Adipocyte (in vitro differentiated cells): ENCODE measurements at regions not wholly inside any gene's neighbourhood (a gene's known extent, or its start where the extent isn't known, plus 50 kb on each side); places are given as distances from the start of the nearest gene placed in this dataset.

Source experiments
- DNase-seq: peaks from one replicate; pipeline ENCODE4 v3.0.0-alpha.2; 2015; ENCODE audit warnings: low read depth
- H3K27me3 ChIP-seq: replicated peaks from 2 replicates; pipeline ENCODE4 v1.7.0; 2013; ENCODE audit warnings: mild to moderate bottlenecking, low read length, moderate library complexity; ENCODE audit not compliant: control insufficient read depth, insufficient read depth
- H3K36me3 ChIP-seq: 2 replicates; pipeline ENCODE4 v1.7.0; 2013; ENCODE audit warnings: low read length, mild to moderate bottlenecking, moderate library complexity; ENCODE audit not compliant: control insufficient read depth, insufficient read depth, severe bottlenecking
- H3K4me1 ChIP-seq: 2 replicates; pipeline ENCODE4 v1.7.0; 2013; ENCODE audit warnings: mild to moderate bottlenecking, low read length, moderate library complexity; ENCODE audit not compliant: control insufficient read depth, insufficient read depth
- H3K4me3 ChIP-seq: 2 replicates; pipeline ENCODE4 v1.7.0; 2013; ENCODE audit warnings: mild to moderate bottlenecking, low read length, moderate library complexity
- H3K9ac ChIP-seq: 2 replicates; pipeline ENCODE4 v1.7.0; 2013; ENCODE audit warnings: mild to moderate bottlenecking, low read length, moderate library complexity
- H3K9me3 ChIP-seq: 2 replicates; pipeline ENCODE4 v1.7.0; 2013; ENCODE audit warnings: mild to moderate bottlenecking, low read length, moderate library complexity; ENCODE audit not compliant: control insufficient read depth

GRCh38 chr14:80105488-80105994 lies 105.8 kb downstream of the DIO2 start:
- no peak for DNase-seq
- no peaks in the 10 kb centered on the region for H3K9me3 ChIP-seq
- no peaks in the 10 kb centered on the region for H3K36me3 ChIP-seq
- H3K9ac ChIP-seq = no peak overlapping the region
- no peaks in the 10 kb centered on the region for H3K4me1 ChIP-seq
- H3K27me3 ChIP-seq = no peaks in the 10 kb centered on the region
- no peak overlapping the region for H3K4me3 ChIP-seq

- DNase-seq = no peak
- no peaks in the 10 kb centered on the region for H3K36me3 ChIP-seq
- H3K4me3 ChIP-seq = no peak overlapping the region
- peaks cover 5% of the 10 kb centered on the region for H3K4me1 ChIP-seq
- no peaks in the 10 kb centered on the region for H3K9me3 ChIP-seq
- H3K9ac ChIP-seq = no peak overlapping the region
- no peaks in the 10 kb centered on the region for H3K27me3 ChIP-seq
Observed at GRCh38 chr14:80101835-80102234, 109.5 kb downstream of the DIO2 start.

DNA sequence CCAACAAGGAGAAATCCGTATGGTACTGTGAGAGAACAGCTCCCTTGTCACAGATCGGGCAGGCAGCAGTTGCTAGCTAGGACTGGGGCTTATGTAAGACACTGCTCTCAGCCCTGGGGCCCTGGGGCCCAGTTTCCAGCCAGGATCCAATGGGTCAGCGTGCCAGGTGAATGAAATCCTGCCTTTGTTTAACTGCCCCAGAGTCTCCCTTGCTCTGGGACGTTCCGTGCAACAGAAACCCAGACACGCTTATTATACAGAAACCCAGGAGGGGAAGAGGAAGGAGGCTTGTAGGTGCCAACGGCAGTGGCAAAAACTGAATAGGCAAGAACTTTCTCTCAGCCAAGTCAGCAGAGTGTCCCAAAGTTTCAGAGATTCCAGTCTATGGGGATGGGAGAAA lies 110.6 kb downstream of the DIO2 start:
- Histone ChIP-seq H3K9me3 (no peaks in the 10 kb centered on the region), H3K4me1 (peaks cover 5% of the 10 kb centered on the region), H3K9ac (no peak overlapping the region), H3K36me3 (no peaks in the 10 kb centered on the region), H3K4me3 (no peak overlapping the region), H3K27me3 (no peaks in the 10 kb centered on the region)
- no peak for DNase-seq

DNA sequence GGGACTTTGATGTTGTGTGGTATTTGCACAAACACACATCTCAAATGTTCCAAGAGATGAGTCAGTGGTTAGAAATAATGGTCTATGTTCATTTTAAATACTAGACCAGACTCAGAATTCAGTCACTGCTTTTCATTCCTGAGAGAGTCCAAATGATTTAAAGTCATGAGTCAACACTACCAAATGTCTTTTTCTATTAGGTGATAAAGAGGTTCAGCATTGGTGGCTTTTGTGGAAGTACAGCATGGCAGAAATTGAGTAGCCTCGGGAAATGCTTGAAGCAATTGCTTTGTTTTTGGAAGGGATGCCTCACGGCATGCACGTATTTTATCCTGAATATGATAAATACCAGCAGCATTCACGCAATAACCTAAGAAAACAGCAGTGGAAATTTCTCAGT lies 115.7 kb downstream of the DIO2 start:
- Histone ChIP-seq H3K4me3 (no peak overlapping the region), H3K36me3 (no peaks in the 10 kb centered on the region), H3K4me1 (peaks cover 5% of the 10 kb centered on the region), H3K9ac (no peak overlapping the region), H3K9me3 (no peaks in the 10 kb centered on the region), H3K27me3 (no peaks in the 10 kb centered on the region)
- DNase-seq = peak; percentile 87

GRCh38 chr14:80087411-80087810 lies 123.9 kb downstream of the DIO2 start:
- Histone ChIP-seq H3K9me3 (peaks cover 4% of the 10 kb centered on the region), H3K4me1 (no peaks in the 10 kb centered on the region), H3K36me3 (no peaks in the 10 kb centered on the region), H3K4me3 (no peak overlapping the region), H3K9ac (no peak overlapping the region), H3K27me3 (no peaks in the 10 kb centered on the region)
- no peak for DNase-seq

DNA sequence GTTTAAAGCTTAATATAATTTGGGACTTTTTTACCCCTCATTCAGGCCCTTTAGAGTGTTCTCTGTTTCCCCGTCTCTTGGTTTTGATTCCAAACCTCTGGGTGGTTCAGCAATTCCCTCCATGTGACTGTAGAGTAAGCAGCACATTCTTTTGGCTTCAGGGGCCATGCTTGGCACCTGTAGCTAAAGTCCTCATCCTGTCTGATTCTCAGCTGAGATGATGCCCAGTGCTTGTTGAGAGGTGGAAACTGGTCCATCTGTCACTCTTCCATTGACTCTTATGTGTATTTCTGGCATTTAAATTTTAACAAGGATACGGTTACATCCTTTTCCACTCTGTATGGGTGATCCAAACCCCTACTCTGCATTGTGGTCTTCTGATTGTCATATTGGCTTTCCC lies 127.1 kb downstream of the DIO2 start:
- H3K4me1 ChIP-seq = no peaks in the 10 kb centered on the region
- no peaks in the 10 kb centered on the region for H3K36me3 ChIP-seq
- no peak overlapping the region for H3K9ac ChIP-seq
- no peak for DNase-seq
- no peak overlapping the region for H3K4me3 ChIP-seq
- H3K9me3 ChIP-seq = peaks cover 4% of the 10 kb centered on the region
- H3K27me3 ChIP-seq = no peaks in the 10 kb centered on the region

DNA sequence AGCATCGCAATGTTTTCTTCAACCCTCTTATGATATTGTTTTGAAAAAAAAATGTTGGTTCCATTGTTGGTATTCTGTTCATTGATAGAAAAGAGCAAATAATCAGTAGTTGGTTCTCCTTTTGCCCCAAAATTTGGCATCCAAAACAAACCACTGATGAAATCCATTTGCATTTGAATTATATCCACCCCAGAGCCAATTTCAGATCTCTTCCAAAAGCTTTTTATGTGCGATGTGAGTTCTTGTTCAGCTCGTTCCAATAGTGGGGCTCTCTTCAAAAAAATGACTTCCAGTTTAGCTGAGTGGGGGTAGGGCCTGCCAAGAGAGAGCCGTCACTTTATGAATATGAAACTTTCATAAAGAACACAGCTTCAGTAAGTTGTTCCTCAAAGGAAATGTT lies 130.7 kb downstream of the DIO2 start:
- Histone ChIP-seq H3K4me3 (no peak overlapping the region), H3K9me3 (peaks cover 4% of the 10 kb centered on the region), H3K9ac (no peak overlapping the region), H3K4me1 (no peaks in the 10 kb centered on the region), H3K36me3 (no peaks in the 10 kb centered on the region), H3K27me3 (no peaks in the 10 kb centered on the region)
- no peak for DNase-seq

DNA sequence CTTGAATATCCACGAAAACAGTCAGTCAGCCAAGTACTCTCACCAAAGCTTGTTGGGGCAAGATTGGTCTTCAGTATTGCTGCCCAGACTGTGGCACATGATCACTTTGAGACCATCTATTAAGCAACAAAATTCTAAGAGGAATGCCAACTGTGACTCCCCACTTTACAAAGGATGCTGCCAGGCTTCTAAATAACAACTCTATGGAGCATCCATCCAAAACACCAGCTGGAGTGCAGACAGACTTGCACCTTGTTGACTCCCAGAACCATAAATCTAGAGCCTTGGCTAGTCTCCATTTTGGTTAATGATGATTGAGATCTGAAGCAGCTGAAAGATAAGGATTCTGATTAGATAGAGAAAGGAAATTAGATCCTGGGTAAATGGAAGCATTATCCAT lies 132.8 kb downstream of the DIO2 start:
- no peak for DNase-seq
- Histone ChIP-seq H3K9me3 (peaks cover 3% of the 10 kb centered on the region), H3K9ac (no peak overlapping the region), H3K36me3 (no peaks in the 10 kb centered on the region), H3K4me1 (no peaks in the 10 kb centered on the region), H3K27me3 (no peaks in the 10 kb centered on the region), H3K4me3 (no peak overlapping the region)

DNA sequence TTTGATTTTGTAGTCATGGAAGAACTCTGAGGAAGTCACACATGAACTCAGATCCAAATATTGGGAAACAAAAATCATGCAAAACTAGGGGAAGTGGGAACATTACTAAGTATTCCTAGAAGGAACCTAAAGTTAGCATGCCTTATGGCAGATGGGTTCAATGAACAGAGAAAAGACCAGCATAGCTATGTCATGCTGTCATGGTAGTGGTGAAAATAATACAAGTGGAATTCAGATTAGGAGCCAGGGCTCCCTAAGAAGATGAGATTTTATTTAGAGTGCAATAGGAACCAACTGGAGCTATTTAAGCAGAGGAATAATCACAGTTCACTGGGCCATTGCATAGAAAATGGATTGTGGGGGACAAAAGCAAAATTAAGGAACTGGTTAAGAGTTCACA lies 134.0 kb downstream of the DIO2 start:
- no peaks in the 10 kb centered on the region for H3K27me3 ChIP-seq
- no peaks in the 10 kb centered on the region for H3K36me3 ChIP-seq
- no peak overlapping the region for H3K4me3 ChIP-seq
- H3K9ac ChIP-seq = no peak overlapping the region
- peaks cover 11% of the 10 kb centered on the region for H3K9me3 ChIP-seq
- no peaks in the 10 kb centered on the region for H3K4me1 ChIP-seq
- DNase-seq = peak; percentile 47

- Histone ChIP-seq H3K9ac (no peak overlapping the region), H3K9me3 (peaks cover 20% of the 10 kb centered on the region), H3K36me3 (no peaks in the 10 kb centered on the region), H3K4me3 (no peak overlapping the region), H3K27me3 (no peaks in the 10 kb centered on the region), H3K4me1 (no peaks in the 10 kb centered on the region)
- DNase-seq = no peak
Observed at GRCh38 chr14:80074900-80075574, 136.3 kb downstream of the DIO2 start.

DNA sequence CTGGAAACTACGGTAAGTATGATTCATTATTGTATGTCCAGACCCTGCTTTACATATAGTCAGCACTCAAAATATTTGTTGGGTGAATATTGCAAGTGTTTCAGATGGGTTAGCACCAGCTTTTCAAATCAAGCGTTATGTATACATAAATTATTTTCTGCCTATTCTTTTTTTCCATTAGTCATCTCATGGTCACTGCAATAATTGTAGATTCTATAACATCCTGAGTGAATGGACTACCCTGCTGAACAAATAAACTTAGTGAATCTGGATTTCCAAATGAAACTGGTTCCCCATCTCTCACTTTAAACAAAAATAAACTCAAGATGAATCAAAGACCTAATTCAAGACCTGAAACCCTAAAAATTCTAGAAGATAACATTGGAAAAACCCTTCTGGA lies 152.3 kb downstream of the DIO2 start:
- Histone ChIP-seq H3K9me3 (peaks cover under 1% of the 10 kb centered on the region), H3K4me1 (peaks cover 18% of the 10 kb centered on the region), H3K36me3 (no peaks in the 10 kb centered on the region)

GRCh38 chr14:80056497-80056801 lies 154.9 kb downstream of the DIO2 start:
- Histone ChIP-seq H3K36me3 (no peaks in the 10 kb centered on the region), H3K27me3 (no peaks in the 10 kb centered on the region), H3K9me3 (no peaks in the 10 kb centered on the region), H3K9ac (no peak overlapping the region), H3K4me3 (no peak overlapping the region), H3K4me1 (peaks cover 18% of the 10 kb centered on the region)
- DNase-seq = no peak

More for the DNA sequence above, 152.3 kb downstream of the DIO2 start:
- H3K27me3 ChIP-seq = no peaks in the 10 kb centered on the region
- no peak overlapping the region for H3K4me3 ChIP-seq
- H3K9ac ChIP-seq = no peak overlapping the region
- peak; percentile 39 for DNase-seq
